ENCODE measurements at regions not wholly inside any gene's neighbourhood (a gene's known extent, or its start where the extent isn't known, plus 50 kb on each side); places are given as distances from the start of the nearest gene placed in this dataset.
"Not testable (repeated sequence)": the region's sequence is repeated elsewhere in the genome, so short reads cannot be mapped to it uniquely, and the experiment has no call there.

- no peak for ATAC-seq
- no peak for TF ChIP-seq POLR2A (IDR thresholded peaks at IDR 0.05)
- no peak for TF ChIP-seq EP300 (IDR thresholded peaks at IDR 0.05)
- TF ChIP-seq CTCF (IDR thresholded peaks at IDR 0.05), result no peak
- no peak for TF ChIP-seq POLR2AphosphoS5 (IDR thresholded peaks at IDR 0.05)
- Histone ChIP-seq H3K27ac (no peak overlapping the region), H3K27me3 (no peaks in the 10 kb centered on the region), H3K9me3 (no peaks in the 10 kb centered on the region), H3K36me3 (no peaks in the 10 kb centered on the region), H3K4me1 (peaks cover 0 to 32% (median 5%) of the 10 kb centered on the region in 3 donors), H3K4me3 (no peak overlapping the region)
- 14% methylated on average over 1 of the region's 1 CpG; no CpG with 5 or more reads in 1 of the 2 donors for WGBS, 2 donors (ENCODE audit: low coverage in 1 of 2)
Observed at GRCh38 chr2:186425576-186425975, 60.5 kb upstream of the ZC3H15 start.

- no peak for ATAC-seq
- 69 to 73% methylated on average over 3 of the region's 3 CpGs for WGBS, 2 donors (ENCODE audit: low coverage in 1 of 2)
- no peaks in the 10 kb centered on the region for H3K27me3 ChIP-seq
- no peaks in the 10 kb centered on the region for H3K9me3 ChIP-seq
- H3K27ac ChIP-seq, result no peak overlapping the region
- no peak overlapping the region for H3K4me3 ChIP-seq
- peaks cover 0 to 31% (median 5%) of the 10 kb centered on the region in 3 donors for H3K4me1 ChIP-seq
- TF ChIP-seq CTCF (IDR thresholded peaks at IDR 0.05), result no peak
- no peak for TF ChIP-seq POLR2AphosphoS5 (IDR thresholded peaks at IDR 0.05)
- TF ChIP-seq POLR2A (IDR thresholded peaks at IDR 0.05), result no peak
- no peak for TF ChIP-seq EP300 (IDR thresholded peaks at IDR 0.05)
- no peaks in the 10 kb centered on the region for H3K36me3 ChIP-seq
Observed at GRCh38 chr2:186426153-186427016, 59.7 kb upstream of the ZC3H15 start.

- not testable (repeated sequence) for H3K4me3 ChIP-seq, H3K36me3 ChIP-seq, H3K27me3 ChIP-seq, H3K27ac ChIP-seq, ATAC-seq, H3K9me3 ChIP-seq
- WGBS, 2 donors (ENCODE audit: low coverage in 1 of 2), result 47 to 71% methylated on average over 2 to 3 of the region's 3 CpGs
- H3K4me1 ChIP-seq, result peaks cover 0 to 25% (median 3%) of the 10 kb centered on the region in 3 donors
Observed at GRCh38 chr2:186427017-186427350, 59.1 kb upstream of the ZC3H15 start.

GRCh38 chr2:186427970-186428369 is 58.1 kb upstream of the ZC3H15 start:
- WGBS, 2 donors (ENCODE audit: low coverage in 1 of 2), result 78 to 94% methylated on average over 2 of the region's 2 CpGs
- Histone ChIP-seq H3K27ac (no peak overlapping the region), H3K9me3 (no peaks in the 10 kb centered on the region), H3K4me1 (peaks cover 0 to 18% (median 3%) of the 10 kb centered on the region in 3 donors), H3K4me3 (no peak overlapping the region), H3K27me3 (no peaks in the 10 kb centered on the region), H3K36me3 (no peaks in the 10 kb centered on the region)
- ATAC-seq, result no peak
- TF ChIP-seq POLR2A (IDR thresholded peaks at IDR 0.05), result no peak
- TF ChIP-seq POLR2AphosphoS5 (IDR thresholded peaks at IDR 0.05), result no peak
- no peak for TF ChIP-seq CTCF (IDR thresholded peaks at IDR 0.05)
- TF ChIP-seq EP300 (IDR thresholded peaks at IDR 0.05), result no peak

GRCh38 chr2:186429104-186429503 is 57.0 kb upstream of the ZC3H15 start:
- Histone ChIP-seq H3K27me3 (no peaks in the 10 kb centered on the region), H3K9me3 (no peaks in the 10 kb centered on the region), H3K4me1 (peaks cover 0 to 18% (median 3%) of the 10 kb centered on the region in 3 donors), H3K4me3 (no peak overlapping the region), H3K27ac (no peak overlapping the region), H3K36me3 (peaks cover 0 to 5% of the 10 kb centered on the region in 2 donors)
- ATAC-seq, result no peak
- TF ChIP-seq POLR2AphosphoS5 (IDR thresholded peaks at IDR 0.05) (no peak), CTCF (IDR thresholded peaks at IDR 0.05) (no peak), EP300 (IDR thresholded peaks at IDR 0.05) (no peak), POLR2A (IDR thresholded peaks at IDR 0.05) (no peak)
